SK-N-SH (cell line): ENCODE measurements at regions not wholly inside any gene's neighbourhood (a gene's known extent, or its start where the extent isn't known, plus 50 kb on each side); places are given as distances from the start of the nearest gene placed in this dataset.

ENCODE experiments used
- CTCF ChIA-PET: fragments of 300-600, 350-600 bp; formaldehyde crosslinking; extraction: SDS; loops from one replicate; lab custom pipeline; 2021; lab: Yijun Ruan, JAX
- POLR2A ChIA-PET: fragments of 350-600 bp; sonication (Branson Sonifier 250); formaldehyde crosslinking; extraction: SDS; loops from one replicate; lab custom pipeline; 2020; ENCODE audit warnings: antibody characterized with exemption, inconsistent platforms; lab: Yijun Ruan, JAX
- DNase-seq: peaks from one replicate; pipeline ENCODE4 v3.0.0; 2012
- H2AFZ ChIP-seq: fragments of 200-600 bp; sonication (generic); 2 replicates; pipeline ENCODE4 v1.8.1; 2016; ENCODE audit warnings: antibody characterized with exemption, mild to moderate bottlenecking, low read depth
- H3F3A ChIP-seq: fragments of 200-600 bp; sonication (generic); replicated peaks from 2 replicates; pipeline ENCODE3; 2016; ENCODE audit warnings: antibody characterized with exemption, mild to moderate bottlenecking; ENCODE audit not compliant: insufficient read depth
- H3K27ac ChIP-seq, 2 experiments: fragments of 200-500 bp in 1 of 2; fragments of 200-600 bp in 1 of 2; sonication (Bioruptor generic) in 1 of 2; sonication (generic), shearing (Covaris generic) in 1 of 2; 2 replicates each; pipeline versions ENCODE4 v1.5.1 to v1.6.1; 2014 to 2016; ENCODE audit warnings: low read depth in 2 of 2, inconsistent platforms in 1 of 2, low read length in 1 of 2, mild to moderate bottlenecking in 1 of 2, mixed read lengths in 1 of 2
- H3K27me3 ChIP-seq: fragments of 200-600 bp; sonication (generic), shearing (Covaris generic); 2 replicates; pipeline ENCODE4 v1.6.1; 2016; ENCODE audit warnings: mixed run types; ENCODE audit not compliant: insufficient read depth
- H3K36me3 ChIP-seq, 2 experiments: fragments of 200-500 bp in 1 of 2; fragments of 200-600 bp in 1 of 2; sonication (Bioruptor generic) in 1 of 2; sonication (generic) in 1 of 2; replicated peaks in 1 of 2; 2 replicates each; pipeline versions ENCODE3 to v1.5.1; 2014 to 2016; ENCODE audit warnings: low read length in 1 of 2, mild to moderate bottlenecking in 1 of 2; ENCODE audit not compliant: insufficient read depth in 2 of 2, control insufficient read depth in 1 of 2
- H3K4me1 ChIP-seq, 2 experiments: fragments of 200-500 bp in 1 of 2; fragments of 200-600 bp in 1 of 2; sonication (Bioruptor generic) in 1 of 2; sonication (generic), shearing (Covaris generic) in 1 of 2; 2 replicates each; pipeline versions ENCODE4 v1.5.1 to v1.6.1; 2014 to 2016; ENCODE audit warnings: low read depth in 1 of 2, low read length in 1 of 2, mixed run types in 1 of 2; ENCODE audit not compliant: insufficient read depth in 2 of 2, control insufficient read depth in 1 of 2
- H3K4me2 ChIP-seq: fragments of 200-600 bp; sonication (generic), shearing (Covaris generic); 2 replicates; pipeline ENCODE4 v1.6.1; 2017; ENCODE audit warnings: mixed run types
- H3K4me3 ChIP-seq, 2 experiments: fragments of 200-500 bp in 1 of 2; fragments of 200-600 bp in 1 of 2; sonication (Bioruptor generic) in 1 of 2; sonication (generic), shearing (Covaris generic) in 1 of 2; 2 replicates each; pipeline versions ENCODE4 v1.5.1 to v1.8.1; 2014 to 2016; ENCODE audit warnings: low read depth in 2 of 2, inconsistent platforms in 1 of 2, low read length in 1 of 2, mild to moderate bottlenecking in 1 of 2, mixed read lengths in 1 of 2, moderate library complexity in 1 of 2
- H3K79me2 ChIP-seq: fragments of 200-600 bp; sonication (generic); 2 replicates; pipeline ENCODE4 v1.8.1; 2017; ENCODE audit warnings: mild to moderate bottlenecking; ENCODE audit not compliant: insufficient read depth
- H3K9ac ChIP-seq: fragments of 200-600 bp; sonication (generic); 2 replicates; pipeline ENCODE4 v1.6.1; 2017; ENCODE audit warnings: mixed run types
- H3K9me2 ChIP-seq: fragments of 200-600 bp; sonication (generic); 2 replicates; pipeline ENCODE4 v1.6.1; 2017; ENCODE audit warnings: mixed run types
- H3K9me3 ChIP-seq: fragments of 200-600 bp; sonication (generic); 2 replicates; pipeline ENCODE4 v1.6.1; 2017; ENCODE audit warnings: mixed run types, mild to moderate bottlenecking, moderate library complexity
- H4K20me1 ChIP-seq: fragments of 200-600 bp; sonication (generic); 2 replicates; pipeline ENCODE4 v1.6.1; 2017; ENCODE audit warnings: mild to moderate bottlenecking, mixed run types; ENCODE audit not compliant: insufficient read depth
- CHD2 ChIP-seq: fragments of 150-350 bp; IDR thresholded peaks from 2 replicates; pipeline ENCODE4 v1.6.1; 2018; ENCODE audit warnings: low read length; ENCODE audit not compliant: partially characterized antibody
- EZH2phosphoT487 ChIP-seq: fragments of 200-600 bp; sonication (generic); IDR thresholded peaks from 2 replicates; pipeline ENCODE4 v1.6.1; 2017; ENCODE audit warnings: low read depth, mixed run types, mild to moderate bottlenecking, antibody characterized with exemption, moderate library complexity, borderline replicate concordance
- FOXJ3 ChIP-seq: sonication (generic); formaldehyde crosslinking; IDR thresholded peaks from 2 replicates; pipeline ENCODE4 v1.5.1; 2020; ENCODE audit warnings: mild to moderate bottlenecking, missing genetic modification reagents
- GABPA ChIP-seq: IDR thresholded peaks from 2 replicates; pipeline ENCODE4 v1.4.0; 2012; ENCODE audit warnings: low read depth, mild to moderate bottlenecking
- GATA2 ChIP-seq: sonication (generic); formaldehyde crosslinking; IDR thresholded peaks from 2 replicates; pipeline ENCODE4 v1.5.0; 2020; ENCODE audit warnings: mild to moderate bottlenecking, missing genetic modification reagents
- JUND ChIP-seq: IDR thresholded peaks from 2 replicates; pipeline ENCODE4 v1.4.0; 2012
- NFIC ChIP-seq: IDR thresholded peaks from 2 replicates; pipeline ENCODE4 v1.4.0; 2012; ENCODE audit warnings: borderline replicate concordance
- PBX3 ChIP-seq: IDR thresholded peaks from 2 replicates; pipeline ENCODE4; 2012
- RCOR1 ChIP-seq: fragments of 150-350 bp; IDR thresholded peaks from 2 replicates; pipeline ENCODE4 v1.6.1; 2017; ENCODE audit warnings: antibody characterized with exemption, low read length
- REST ChIP-seq: IDR thresholded peaks from 2 replicates; pipeline ENCODE4 v1.6.1; 2012; ENCODE audit warnings: mild to moderate bottlenecking, low read depth, low read length, moderate library complexity
- RXRA ChIP-seq: IDR thresholded peaks from 2 replicates; pipeline ENCODE4 v1.4.0; 2012; ENCODE audit warnings: low read depth, mild to moderate bottlenecking, borderline replicate concordance
- SMC3 ChIP-seq: IDR thresholded peaks from 2 replicates; pipeline ENCODE4 v1.6.1; 2012; ENCODE audit warnings: low read depth, low read length, improper control_type of control experiment
- TEAD4 ChIP-seq: IDR thresholded peaks from 2 replicates; pipeline ENCODE4 v1.4.0; 2012; ENCODE audit warnings: mild to moderate bottlenecking, borderline replicate concordance; ENCODE audit not compliant: insufficient read depth
- USF2 ChIP-seq: fragments of 150-350 bp; IDR thresholded peaks from 2 replicates; pipeline ENCODE4 v1.6.1; 2017; ENCODE audit warnings: antibody characterized with exemption, low read length, low read depth, borderline replicate concordance
- YY1 ChIP-seq: IDR thresholded peaks from 2 replicates; pipeline ENCODE4 v1.4.0; 2012; ENCODE audit warnings: low read depth, mild to moderate bottlenecking
- WGBS: methylation state at CpG from one replicate; pipeline ENCODE4 v1.1.6; 2017; ENCODE audit warnings: low lambda C conversion rate; 5-methylcytosine and 5-hydroxymethylcytosine counted together
- TF ChIP-seq, protein P1 (sequence below): fragments of 150-350 bp; IDR thresholded peaks from 2 replicates; pipeline ENCODE4 v1.6.1; 2016; ENCODE audit warnings: mild to moderate bottlenecking, low read depth, low read length
- TF ChIP-seq, protein P2 (sequence below): fragments of 200-600 bp; sonication (generic); IDR thresholded peaks from 2 replicates; pipeline ENCODE4 v1.6.1; 2017; ENCODE audit warnings: antibody characterized with exemption, mild to moderate bottlenecking, moderate library complexity

GRCh38 chr6:147821295-147821897 lies 312.9 kb downstream of the SAMD5 start (continued):
- TF ChIP-seq REST (no peak), GATA2 (CRISPR knock-in tag) (no peak)
- TF ChIP-seq, all 33 proteins: peak for 0

GRCh38 chr6:147823936-147824335 lies 315.4 kb downstream of the SAMD5 start:
- H2AFZ ChIP-seq = no peak overlapping the region
- H3K4me1 ChIP-seq = no peaks in the 10 kb centered on the region
- no peak overlapping the region for H3K4me2 ChIP-seq
- 24% methylated on average over 2 of the region's 2 CpGs for WGBS
- CTCF ChIA-PET = no interaction called here
- no peak overlapping the region for H3K27ac ChIP-seq
- DNase-seq = no peak
- no peaks in the 10 kb centered on the region for H3K79me2 ChIP-seq
- no peaks in the 10 kb centered on the region for H4K20me1 ChIP-seq
- H3K9me2 ChIP-seq = no peaks in the 10 kb centered on the region
- H3K4me3 ChIP-seq = no peak overlapping the region
- no peak for TF ChIP-seq EZH2phosphoT487
- TF ChIP-seq JUND = no peak
- no peak for TF ChIP-seq YY1
- TF ChIP-seq RCOR1 = no peak
- no peak for TF ChIP-seq NFIC
- no peak for TF ChIP-seq GABPA
- no peak for TF ChIP-seq FOXJ3 (CRISPR knock-in tag)
- no peak for TF ChIP-seq SMC3
- no peak for TF ChIP-seq CHD2
- no peaks in the 10 kb centered on the region for H3F3A ChIP-seq
- POLR2A ChIA-PET = no interaction called here
- no peaks in the 10 kb centered on the region for H3K9me3 ChIP-seq
- no peaks in the 10 kb centered on the region for H3K36me3 ChIP-seq
- H3K27me3 ChIP-seq = no peaks in the 10 kb centered on the region; the same call in 1 of the 2 replicates
- H3K9ac ChIP-seq = no peak overlapping the region

- 17% methylated on average over 2 of the region's 2 CpGs for WGBS
- Histone ChIP-seq H3K27me3 (no peaks in the 10 kb centered on the region; the same call in 1 of the 2 replicates), H3K4me2 (no peak overlapping the region), H3K4me1 (no peaks in the 10 kb centered on the region), H3F3A (no peaks in the 10 kb centered on the region), H3K9me2 (no peaks in the 10 kb centered on the region), H3K36me3 (no peaks in the 10 kb centered on the region), H4K20me1 (no peaks in the 10 kb centered on the region), H3K27ac (no peak overlapping the region), H3K9ac (no peak overlapping the region), H3K9me3 (no peaks in the 10 kb centered on the region), H2AFZ (no peak overlapping the region), H3K79me2 (no peaks in the 10 kb centered on the region), H3K4me3 (no peak overlapping the region)
- no peak for DNase-seq
- ChIA-PET CTCF (no interaction called here), POLR2A (no interaction called here)
- TF ChIP-seq NFIC (no peak), RXRA (no peak), JUND (no peak), TEAD4 (no peak), PBX3 (no peak), CHD2 (no peak), USF2 (no peak), SMC3 (no peak)
- TF ChIP-seq, protein P1, sequence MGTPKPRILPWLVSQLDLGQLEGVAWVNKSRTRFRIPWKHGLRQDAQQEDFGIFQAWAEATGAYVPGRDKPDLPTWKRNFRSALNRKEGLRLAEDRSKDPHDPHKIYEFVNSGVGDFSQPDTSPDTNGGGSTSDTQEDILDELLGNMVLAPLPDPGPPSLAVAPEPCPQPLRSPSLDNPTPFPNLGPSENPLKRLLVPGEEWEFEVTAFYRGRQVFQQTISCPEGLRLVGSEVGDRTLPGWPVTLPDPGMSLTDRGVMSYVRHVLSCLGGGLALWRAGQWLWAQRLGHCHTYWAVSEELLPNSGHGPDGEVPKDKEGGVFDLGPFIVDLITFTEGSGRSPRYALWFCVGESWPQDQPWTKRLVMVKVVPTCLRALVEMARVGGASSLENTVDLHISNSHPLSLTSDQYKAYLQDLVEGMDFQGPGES = no peak
- TF ChIP-seq, protein P2, sequence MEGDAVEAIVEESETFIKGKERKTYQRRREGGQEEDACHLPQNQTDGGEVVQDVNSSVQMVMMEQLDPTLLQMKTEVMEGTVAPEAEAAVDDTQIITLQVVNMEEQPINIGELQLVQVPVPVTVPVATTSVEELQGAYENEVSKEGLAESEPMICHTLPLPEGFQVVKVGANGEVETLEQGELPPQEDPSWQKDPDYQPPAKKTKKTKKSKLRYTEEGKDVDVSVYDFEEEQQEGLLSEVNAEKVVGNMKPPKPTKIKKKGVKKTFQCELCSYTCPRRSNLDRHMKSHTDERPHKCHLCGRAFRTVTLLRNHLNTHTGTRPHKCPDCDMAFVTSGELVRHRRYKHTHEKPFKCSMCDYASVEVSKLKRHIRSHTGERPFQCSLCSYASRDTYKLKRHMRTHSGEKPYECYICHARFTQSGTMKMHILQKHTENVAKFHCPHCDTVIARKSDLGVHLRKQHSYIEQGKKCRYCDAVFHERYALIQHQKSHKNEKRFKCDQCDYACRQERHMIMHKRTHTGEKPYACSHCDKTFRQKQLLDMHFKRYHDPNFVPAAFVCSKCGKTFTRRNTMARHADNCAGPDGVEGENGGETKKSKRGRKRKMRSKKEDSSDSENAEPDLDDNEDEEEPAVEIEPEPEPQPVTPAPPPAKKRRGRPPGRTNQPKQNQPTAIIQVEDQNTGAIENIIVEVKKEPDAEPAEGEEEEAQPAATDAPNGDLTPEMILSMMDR = no peak
Measured at GRCh38 chr6:147825848-147826247, 317.4 kb downstream of the SAMD5 start.
